Breast epithelium (tissue), 3 donors: ENCODE measurements at regions not wholly inside any gene's neighbourhood (a gene's known extent, or its start where the extent isn't known, plus 50 kb on each side); places are given as distances from the start of the nearest gene placed in this dataset.

Source experiments
- POLR2A ChIP-seq: fragments of 450-650 bp; IDR thresholded peaks from one replicate; pipeline ENCODE4 v1.6.1; 2016; ENCODE audit warnings: antibody characterized with exemption, mild to moderate bottlenecking, moderate library complexity
- POLR2AphosphoS5 ChIP-seq, 3 donors: sonication (generic); formaldehyde crosslinking; IDR thresholded peaks; one replicate each; pipeline ENCODE4 v1.6.1; 2017; ENCODE audit warnings: antibody characterized with exemption in 3 of 3

- TF ChIP-seq POLR2A (no peak), POLR2AphosphoS5 (IDR thresholded peaks at IDR 0.05) (no peak)
Observed at GRCh38 chr4:54517781-54518444, 139.8 kb upstream of the KIT start.
